ENCODE measurements at regions not wholly inside any gene's neighbourhood (a gene's known extent, or its start where the extent isn't known, plus 50 kb on each side); places are given as distances from the start of the nearest gene placed in this dataset.
A peak's percentile ranks its signal among the peaks of the same experiment; 100 is the strongest.

GRCh38 chr14:101008631-101009336, 105.3 kb upstream of the RTL1 start:
- Histone ChIP-seq H3K27me3 (no peaks in the 10 kb centered on the region), H3K9me3 (no peaks in the 10 kb centered on the region), H3K36me3 (no peaks in the 10 kb centered on the region), H3K27ac (no peak overlapping the region), H3K4me1 (peaks cover 6% of the 10 kb centered on the region), H3K4me3 (no peak overlapping the region)
- TF ChIP-seq POLR2AphosphoS5 (IDR thresholded peaks at IDR 0.05; ENCODE audit: insufficient read depth in 1 of 2, low read depth in 1 of 2) (no peak), POLR2A (IDR thresholded peaks at IDR 0.05) (no peak), CTCF (IDR thresholded peaks at IDR 0.05) (no peak)
- no peak for DNase-seq (ENCODE audit: extremely low spot score in 2 of 2)
- intact Hi-C loops (cut with DNase I) = no loop called here

GRCh38 chr14:101009531-101009930, 106.0 kb upstream of the RTL1 start:
- H3K27me3 ChIP-seq = no peaks in the 10 kb centered on the region
- no peak for TF ChIP-seq CTCF (IDR thresholded peaks at IDR 0.05)
- TF ChIP-seq POLR2AphosphoS5 (IDR thresholded peaks at IDR 0.05; ENCODE audit: insufficient read depth in 1 of 2, low read depth in 1 of 2) = no peak
- no peak for TF ChIP-seq POLR2A (IDR thresholded peaks at IDR 0.05)
- peak in 1 of 2 donors; percentile 65 for DNase-seq (ENCODE audit: extremely low spot score in 2 of 2)
- H3K27ac ChIP-seq = no peak overlapping the region
- H3K9me3 ChIP-seq = no peaks in the 10 kb centered on the region
- peaks cover 6% of the 10 kb centered on the region for H3K4me1 ChIP-seq
- H3K4me3 ChIP-seq = no peak overlapping the region
- intact Hi-C loops (cut with DNase I) = no loop called here
- H3K36me3 ChIP-seq = no peaks in the 10 kb centered on the region

GRCh38 chr14:101010293-101010692, 106.8 kb upstream of the RTL1 start:
- no peaks in the 10 kb centered on the region for H3K27me3 ChIP-seq
- TF ChIP-seq CTCF (IDR thresholded peaks at IDR 0.05) (no peak), POLR2A (IDR thresholded peaks at IDR 0.05) (no peak), POLR2AphosphoS5 (IDR thresholded peaks at IDR 0.05; ENCODE audit: insufficient read depth in 1 of 2, low read depth in 1 of 2) (no peak)
- H3K27ac ChIP-seq = no peak overlapping the region
- intact Hi-C loops (cut with DNase I) = no loop called here
- H3K9me3 ChIP-seq = no peaks in the 10 kb centered on the region
- peaks cover 5% of the 10 kb centered on the region for H3K4me1 ChIP-seq
- no peak overlapping the region for H3K4me3 ChIP-seq
- no peak for DNase-seq (ENCODE audit: extremely low spot score in 2 of 2)
- H3K36me3 ChIP-seq = no peaks in the 10 kb centered on the region

GRCh38 chr14:101010835-101011234, 107.3 kb upstream of the RTL1 start:
- TF ChIP-seq CTCF (IDR thresholded peaks at IDR 0.05) (no peak), POLR2AphosphoS5 (IDR thresholded peaks at IDR 0.05; ENCODE audit: insufficient read depth in 1 of 2, low read depth in 1 of 2) (no peak), POLR2A (IDR thresholded peaks at IDR 0.05) (no peak)
- intact Hi-C loops (cut with DNase I) = no loop called here
- no peaks in the 10 kb centered on the region for H3K36me3 ChIP-seq
- H3K4me3 ChIP-seq = no peak overlapping the region
- H3K27me3 ChIP-seq = no peaks in the 10 kb centered on the region
- no peaks in the 10 kb centered on the region for H3K4me1 ChIP-seq
- no peak for DNase-seq (ENCODE audit: extremely low spot score in 2 of 2)
- H3K27ac ChIP-seq = no peak overlapping the region
- H3K9me3 ChIP-seq = no peaks in the 10 kb centered on the region

- no peaks in the 10 kb centered on the region for H3K4me1 ChIP-seq
- intact Hi-C loops (cut with DNase I) = no loop called here
- no peak overlapping the region for H3K4me3 ChIP-seq
- no peaks in the 10 kb centered on the region for H3K27me3 ChIP-seq
- H3K36me3 ChIP-seq = no peaks in the 10 kb centered on the region
- DNase-seq (ENCODE audit: extremely low spot score in 2 of 2) = peak in 1 of 2 donors; percentile 49
- H3K9me3 ChIP-seq = no peaks in the 10 kb centered on the region
- no peak overlapping the region for H3K27ac ChIP-seq
- TF ChIP-seq CTCF (IDR thresholded peaks at IDR 0.05) = no peak
- TF ChIP-seq POLR2A (IDR thresholded peaks at IDR 0.05) = no peak
- TF ChIP-seq POLR2AphosphoS5 (IDR thresholded peaks at IDR 0.05; ENCODE audit: insufficient read depth in 1 of 2, low read depth in 1 of 2) = no peak
These were observed 113.7 kb upstream of the RTL1 start for GRCh38 chr14:101017209-101017608.

Data from vagina (tissue), 2 donors.